ENCODE measurements at regions not wholly inside any gene's neighbourhood (a gene's known extent, or its start where the extent isn't known, plus 50 kb on each side); places are given as distances from the start of the nearest gene placed in this dataset.
A peak's percentile ranks its signal among the peaks of the same experiment; 100 is the strongest.

GRCh38 chr15:70509282-70509662 is 254.1 kb downstream of the UACA start:
- no peak for TF ChIP-seq CTCF (IDR thresholded peaks at IDR 0.05; ENCODE audit: low read depth, low read length, missing control alignments)
- no peak for DNase-seq (ENCODE audit: extremely low read depth, low read depth)
- H3K4me3 ChIP-seq (replicated peaks; ENCODE audit: low read depth, low read length): no peak overlapping the region

- DNase-seq (ENCODE audit: extremely low read depth, low read depth): peak; percentile 76
- H3K4me3 ChIP-seq (replicated peaks; ENCODE audit: low read depth, low read length): no peak overlapping the region
- TF ChIP-seq CTCF (IDR thresholded peaks at IDR 0.05; ENCODE audit: low read depth, low read length, missing control alignments): peak; percentile 15
Measured at GRCh38 chr15:70508561-70509281, 254.6 kb downstream of the UACA start.

- no peak overlapping the region for H3K4me3 ChIP-seq (replicated peaks; ENCODE audit: low read depth, low read length)
- TF ChIP-seq CTCF (IDR thresholded peaks at IDR 0.05; ENCODE audit: low read depth, low read length, missing control alignments): no peak
- no peak for DNase-seq (ENCODE audit: extremely low read depth, low read depth)
Measured at GRCh38 chr15:70507772-70508371, 255.5 kb downstream of the UACA start.

GRCh38 chr15:70505936-70506912 is 257.1 kb downstream of the UACA start:
- TF ChIP-seq CTCF (IDR thresholded peaks at IDR 0.05; ENCODE audit: low read depth, low read length, missing control alignments): no peak
- H3K4me3 ChIP-seq (replicated peaks; ENCODE audit: low read depth, low read length): no peak overlapping the region
- no peak for DNase-seq (ENCODE audit: extremely low read depth, low read depth)

GRCh38 chr15:70505411-70505919 is 257.9 kb downstream of the UACA start:
- no peak for DNase-seq (ENCODE audit: extremely low read depth, low read depth)

More at GRCh38 chr15:70505411-70505919, 257.9 kb downstream of the UACA start:
- H3K4me3 ChIP-seq (replicated peaks; ENCODE audit: low read depth, low read length): no peak overlapping the region
- no peak for TF ChIP-seq CTCF (IDR thresholded peaks at IDR 0.05; ENCODE audit: low read depth, low read length, missing control alignments)
